ENCODE measurements at regions not wholly inside any gene's neighbourhood (a gene's known extent, or its start where the extent isn't known, plus 50 kb on each side); places are given as distances from the start of the nearest gene placed in this dataset.

GRCh38 chr18:45439851-45440645, 175.2 kb upstream of the SLC14A2 start:
- no peaks in the 10 kb centered on the region for H3K9me3 ChIP-seq (ENCODE audit: control insufficient read depth, insufficient read depth, low read depth, low read length)
- no peaks in the 10 kb centered on the region for H3K4me1 ChIP-seq (ENCODE audit: control insufficient read depth, insufficient read depth, low read length)
- ChIA-PET CTCF (no interaction called here), POLR2A (no interaction called here)
- H3K4me3 ChIP-seq (ENCODE audit: low read depth in 2 of 2, low read length in 2 of 2): no peak overlapping the region
- no TSS peak for BruUV-seq (replicated peaks)
- H3K27me3 ChIP-seq (ENCODE audit: control insufficient read depth, insufficient read depth, low read length): no peaks in the 10 kb centered on the region
- intact Hi-C loops (cut with micrococcal nuclease; ENCODE audit: unreplicated experiment) (no loop called here), in situ Hi-C loops (cut with HindIII; ENCODE audit: low pct_unique_long_range_greater_than_20kb, low sequenced_read_pairs) (no loop called here)
- ATAC-seq: no peak
- TF ChIP-seq TCF7L2 (IDR thresholded peaks at IDR 0.05; ENCODE audit: low read depth, low read length): no peak
- TF ChIP-seq SIN3A (IDR thresholded peaks at IDR 0.05; ENCODE audit: borderline replicate concordance, insufficient read depth, low read depth, low read length): no peak
- TF ChIP-seq CTCF (IDR thresholded peaks at IDR 0.05): no peak
- no peak for TF ChIP-seq REST (IDR thresholded peaks at IDR 0.05; ENCODE audit: insufficient read depth in 1 of 2, low read depth in 2 of 2, low read length in 1 of 2)
- TF ChIP-seq POLR2AphosphoS5 (IDR thresholded peaks at IDR 0.05; ENCODE audit: low read depth, low read length): no peak
- H3K36me3 ChIP-seq (ENCODE audit: control insufficient read depth, insufficient read depth, low read length): no peaks in the 10 kb centered on the region
- no peak overlapping the region for H3K27ac ChIP-seq (ENCODE audit: low read length)
- no peak for DNase-seq (ENCODE audit: low read depth, low spot score)

GRCh38 chr18:45441110-45441847, 174.0 kb upstream of the SLC14A2 start:
- Histone ChIP-seq H3K27me3 (ENCODE audit: control insufficient read depth, insufficient read depth, low read length) (no peaks in the 10 kb centered on the region), H3K27ac (ENCODE audit: low read length) (no peak overlapping the region), H3K4me3 (ENCODE audit: low read depth in 2 of 2, low read length in 2 of 2) (no peak overlapping the region), H3K9me3 (ENCODE audit: control insufficient read depth, insufficient read depth, low read depth, low read length) (no peaks in the 10 kb centered on the region), H3K36me3 (ENCODE audit: control insufficient read depth, insufficient read depth, low read length) (no peaks in the 10 kb centered on the region), H3K4me1 (ENCODE audit: control insufficient read depth, insufficient read depth, low read length) (no peaks in the 10 kb centered on the region)
- DNase-seq (ENCODE audit: low read depth, low spot score): no peak
- ChIA-PET CTCF (no interaction called here), POLR2A (no interaction called here)
- BruUV-seq (replicated peaks): no TSS peak
- in situ Hi-C loops (cut with HindIII; ENCODE audit: low pct_unique_long_range_greater_than_20kb, low sequenced_read_pairs) (no loop called here), intact Hi-C loops (cut with micrococcal nuclease; ENCODE audit: unreplicated experiment) (no loop called here)
- TF ChIP-seq TCF7L2 (IDR thresholded peaks at IDR 0.05; ENCODE audit: low read depth, low read length) (no peak), CTCF (IDR thresholded peaks at IDR 0.05) (0 out of 2 replicates have a peak, but pooled peaks have one; percentile 15)
- ATAC-seq: no peak

Data from Panc1 (cell line).